ENCODE measurements at regions not wholly inside any gene's neighbourhood (a gene's known extent, or its start where the extent isn't known, plus 50 kb on each side); places are given as distances from the start of the nearest gene placed in this dataset.

DNA sequence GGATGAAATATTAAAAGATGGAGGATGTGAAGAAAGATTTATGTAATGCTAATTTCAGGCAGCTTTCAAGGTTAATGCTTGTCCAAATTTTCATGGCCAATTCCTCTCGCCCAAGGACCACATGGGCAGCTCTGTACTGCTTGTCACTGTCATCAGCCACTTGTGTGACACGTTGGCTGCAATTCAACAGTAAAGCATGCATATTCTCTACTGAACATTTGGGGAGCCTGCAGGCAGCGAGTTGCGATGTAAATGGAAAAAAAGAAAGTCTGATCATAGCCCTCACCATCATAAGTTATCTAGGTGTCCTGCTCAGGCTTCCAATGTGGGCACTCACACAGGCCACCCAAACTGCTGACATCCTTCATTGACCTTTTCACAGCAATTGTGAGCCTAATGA lies 1026.8 kb upstream of the NR2F2 start:
- DNase-seq = no peak
- H3K27me3 ChIP-seq = no peaks in the 10 kb centered on the region
- intact Hi-C loops (cut with DNase I; ENCODE audit: low total_unique reads) = no loop called here
- no peaks in the 10 kb centered on the region for H3K4me1 ChIP-seq
- H3K4me3 ChIP-seq = no peak overlapping the region
- TF ChIP-seq POLR2A (IDR thresholded peaks at IDR 0.05) = no peak
- TF ChIP-seq, protein P1, sequence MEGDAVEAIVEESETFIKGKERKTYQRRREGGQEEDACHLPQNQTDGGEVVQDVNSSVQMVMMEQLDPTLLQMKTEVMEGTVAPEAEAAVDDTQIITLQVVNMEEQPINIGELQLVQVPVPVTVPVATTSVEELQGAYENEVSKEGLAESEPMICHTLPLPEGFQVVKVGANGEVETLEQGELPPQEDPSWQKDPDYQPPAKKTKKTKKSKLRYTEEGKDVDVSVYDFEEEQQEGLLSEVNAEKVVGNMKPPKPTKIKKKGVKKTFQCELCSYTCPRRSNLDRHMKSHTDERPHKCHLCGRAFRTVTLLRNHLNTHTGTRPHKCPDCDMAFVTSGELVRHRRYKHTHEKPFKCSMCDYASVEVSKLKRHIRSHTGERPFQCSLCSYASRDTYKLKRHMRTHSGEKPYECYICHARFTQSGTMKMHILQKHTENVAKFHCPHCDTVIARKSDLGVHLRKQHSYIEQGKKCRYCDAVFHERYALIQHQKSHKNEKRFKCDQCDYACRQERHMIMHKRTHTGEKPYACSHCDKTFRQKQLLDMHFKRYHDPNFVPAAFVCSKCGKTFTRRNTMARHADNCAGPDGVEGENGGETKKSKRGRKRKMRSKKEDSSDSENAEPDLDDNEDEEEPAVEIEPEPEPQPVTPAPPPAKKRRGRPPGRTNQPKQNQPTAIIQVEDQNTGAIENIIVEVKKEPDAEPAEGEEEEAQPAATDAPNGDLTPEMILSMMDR (IDR thresholded peaks at IDR 0.05) = no peak
- peak overlapping the region; percentile 74 to 88 for H3K27ac ChIP-seq
- H3K9me3 ChIP-seq = no peaks in the 10 kb centered on the region
- H3K36me3 ChIP-seq = no peaks in the 10 kb centered on the region

DNA sequence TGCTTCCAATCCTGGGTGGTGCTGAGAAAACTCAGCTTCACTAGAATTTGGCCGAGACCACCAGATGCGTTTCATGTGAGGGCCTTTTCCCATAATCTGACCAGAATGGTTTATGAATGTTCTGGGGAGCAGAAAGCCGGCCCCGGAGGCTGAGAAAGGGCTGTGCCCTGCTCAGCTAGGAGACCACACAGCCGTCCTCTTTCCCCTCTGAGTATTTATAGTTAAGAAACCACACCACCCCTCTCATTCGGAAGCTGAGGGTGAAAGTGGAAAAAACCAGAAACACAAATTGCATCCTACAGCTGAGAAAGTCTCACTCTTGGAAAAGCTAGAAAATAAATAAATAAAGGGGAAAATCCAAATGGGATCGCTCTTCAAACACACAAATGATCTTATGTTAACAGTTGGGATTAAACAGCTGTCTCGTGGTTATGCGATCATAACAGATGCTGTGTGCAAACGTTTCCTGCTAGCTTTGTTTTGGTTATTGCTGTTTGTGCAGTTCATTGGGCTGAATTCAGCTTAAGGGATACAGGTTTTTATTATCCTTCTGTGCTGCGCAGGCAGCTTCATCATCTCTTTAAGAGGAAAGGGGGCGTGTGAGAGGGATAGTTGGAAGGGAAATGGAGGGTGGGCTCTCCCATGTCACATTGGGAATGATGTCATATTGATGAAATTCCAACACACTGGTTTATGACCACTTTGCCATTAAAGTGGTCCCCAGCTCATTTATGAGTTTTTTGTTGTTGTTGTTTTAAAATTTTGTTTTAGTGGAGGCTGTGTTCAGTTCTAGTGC lies 1026.2 kb upstream of the NR2F2 start:
- Histone ChIP-seq H3K4me1 (no peaks in the 10 kb centered on the region), H3K36me3 (no peaks in the 10 kb centered on the region), H3K4me3 (peak overlapping the region in 1 of 2 donors; percentile 4), H3K27me3 (no peaks in the 10 kb centered on the region), H3K9me3 (no peaks in the 10 kb centered on the region), H3K27ac (peak overlapping the region; percentile 74 to 88)
- intact Hi-C loops (cut with DNase I; ENCODE audit: low total_unique reads) = no loop called here
- peak in 1 of 2 donors; percentile 45 for DNase-seq
- TF ChIP-seq, protein P1 (IDR thresholded peaks at IDR 0.05) = no peak
- TF ChIP-seq POLR2A (IDR thresholded peaks at IDR 0.05) = peak in 1 of 2 donors; percentile 12

DNA sequence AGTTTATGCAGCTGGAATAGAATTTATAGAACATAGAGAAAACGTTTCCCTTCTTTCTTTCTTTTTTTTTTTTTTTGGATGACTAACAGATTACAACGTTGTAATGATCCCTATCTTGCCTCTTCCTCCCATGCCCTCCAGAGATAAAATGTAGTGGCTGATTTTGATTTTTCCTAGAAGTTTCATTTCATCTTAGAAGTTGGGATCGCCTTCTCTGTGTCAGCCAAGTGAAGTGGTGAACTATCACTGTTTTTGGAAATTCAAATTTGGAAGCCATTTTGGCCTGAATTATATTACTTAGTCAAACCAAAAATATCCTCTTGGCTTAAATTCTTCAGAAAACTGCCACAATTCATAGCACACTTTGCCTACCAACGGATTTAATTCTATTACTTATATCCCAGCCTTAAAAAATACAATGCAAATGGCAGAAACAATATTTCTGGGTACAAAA lies 1025.5 kb upstream of the NR2F2 start:
- H3K36me3 ChIP-seq = no peaks in the 10 kb centered on the region
- H3K27me3 ChIP-seq = no peaks in the 10 kb centered on the region
- H3K4me1 ChIP-seq = no peaks in the 10 kb centered on the region
- no peaks in the 10 kb centered on the region for H3K9me3 ChIP-seq
- TF ChIP-seq POLR2A (IDR thresholded peaks at IDR 0.05) = no peak
- TF ChIP-seq, protein P1 (IDR thresholded peaks at IDR 0.05) = no peak
- peak overlapping the region in 1 of 2 donors; percentile 4 for H3K4me3 ChIP-seq
- peak overlapping the region; percentile 74 to 88 for H3K27ac ChIP-seq
- intact Hi-C loops (cut with DNase I; ENCODE audit: low total_unique reads) = no loop called here
- no peak for DNase-seq

DNA sequence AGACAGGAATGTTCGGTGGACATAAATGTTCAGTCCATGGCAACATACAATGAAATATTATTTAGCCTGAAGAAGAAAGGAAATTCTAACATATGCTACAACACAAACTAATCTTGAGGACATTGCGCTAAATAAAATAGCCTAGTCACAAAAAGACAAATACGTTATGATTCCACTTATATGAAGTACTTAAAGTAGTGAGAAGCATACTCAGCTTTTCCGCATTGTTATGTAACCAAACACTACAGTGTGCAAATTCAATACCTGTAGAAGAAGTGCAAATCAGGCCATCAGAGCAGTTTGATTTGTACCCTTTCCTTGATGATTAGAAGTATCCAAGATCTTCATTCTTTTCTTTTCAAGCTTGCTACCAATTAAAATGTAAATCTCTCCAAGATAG lies 1023.4 kb upstream of the NR2F2 start:
- Histone ChIP-seq H3K36me3 (no peaks in the 10 kb centered on the region), H3K27me3 (no peaks in the 10 kb centered on the region)
- TF ChIP-seq, protein P1 (IDR thresholded peaks at IDR 0.05) = no peak
- TF ChIP-seq POLR2A (IDR thresholded peaks at IDR 0.05) = no peak

DNA sequence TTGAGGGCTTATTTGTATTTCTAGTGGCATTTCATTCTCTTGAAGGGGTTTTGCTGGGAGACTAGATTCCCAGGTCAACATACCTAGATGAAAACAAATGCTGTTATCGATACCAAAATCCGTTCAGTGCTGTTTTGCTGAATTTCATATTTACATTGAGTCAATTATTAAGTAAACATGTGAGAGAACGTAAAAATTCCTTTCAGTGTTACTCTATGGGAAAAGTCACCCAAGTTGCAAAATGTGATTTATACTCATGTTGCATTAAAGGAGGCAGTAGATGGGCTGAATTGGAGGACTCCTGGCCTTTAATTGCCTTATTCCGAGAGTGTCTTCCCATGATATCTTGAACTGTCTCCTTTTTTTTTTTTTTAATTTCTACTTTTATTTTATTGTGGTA lies 1011.3 kb upstream of the NR2F2 start:
- no peak overlapping the region for H3K4me3 ChIP-seq
- H3K27me3 ChIP-seq = no peaks in the 10 kb centered on the region
- H3K9me3 ChIP-seq = no peaks in the 10 kb centered on the region
- DNase-seq = no peak
- H3K27ac ChIP-seq = no peak overlapping the region
- no peaks in the 10 kb centered on the region for H3K4me1 ChIP-seq
- H3K36me3 ChIP-seq = no peaks in the 10 kb centered on the region
- intact Hi-C loops (cut with DNase I; ENCODE audit: low total_unique reads) = no loop called here
- TF ChIP-seq POLR2A (IDR thresholded peaks at IDR 0.05) = no peak
- TF ChIP-seq, protein P1 (IDR thresholded peaks at IDR 0.05) = no peak

More for the DNA sequence above, 1023.4 kb upstream of the NR2F2 start:
- intact Hi-C loops (cut with DNase I; ENCODE audit: low total_unique reads) = no loop called here
- H3K4me3 ChIP-seq = no peak overlapping the region
- no peak overlapping the region for H3K27ac ChIP-seq
- no peaks in the 10 kb centered on the region for H3K9me3 ChIP-seq
- DNase-seq = no peak
- no peaks in the 10 kb centered on the region for H3K4me1 ChIP-seq

Measured in uterus (tissue), 3 donors.